Thyroid gland (tissue), 4 donors: ENCODE measurements at regions not wholly inside any gene's neighbourhood (a gene's known extent, or its start where the extent isn't known, plus 50 kb on each side); places are given as distances from the start of the nearest gene placed in this dataset.

Experiments used
- POLR2A ChIP-seq, 2 donors: fragments of 450-650 bp; IDR thresholded peaks; one replicate each; pipeline ENCODE4 v1.6.1; 2017; ENCODE audit warnings: antibody characterized with exemption in 2 of 2, mild to moderate bottlenecking in 2 of 2, moderate library complexity in 1 of 2
- TF ChIP-seq, protein P1 (sequence below), 6 experiments: fragments of 200-600 bp in 3 of 6; fragments of 450-650 bp in 3 of 6; sonication (generic) in 3 of 6; IDR thresholded peaks; one replicate each; pipeline ENCODE4 v1.5.1; 2016 to 2019; ENCODE audit warnings: antibody characterized with exemption in 6 of 6, mild to moderate bottlenecking in 2 of 6, inconsistent platforms in 1 of 6, moderate library complexity in 1 of 6

DNA sequence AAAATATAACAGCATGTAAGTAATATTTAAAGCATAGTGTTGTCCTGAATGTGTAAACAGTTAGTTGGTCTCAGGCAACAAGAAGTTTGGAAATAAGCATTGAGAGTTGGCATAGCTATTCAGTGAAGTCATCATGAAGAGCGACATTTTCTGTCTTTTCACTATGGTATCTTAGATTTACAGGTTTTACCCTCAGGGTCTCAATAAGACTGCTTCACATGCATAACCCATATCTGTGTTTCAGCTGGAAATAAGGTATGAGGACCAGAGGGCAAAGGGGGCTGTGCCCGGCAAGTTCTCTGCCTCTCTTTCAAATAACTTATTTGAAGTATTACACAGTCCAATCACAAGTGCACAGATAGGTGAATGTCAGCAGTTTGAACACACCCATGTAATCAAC is 290.2 kb upstream of the CNTN3 start:
- TF ChIP-seq, protein P1, sequence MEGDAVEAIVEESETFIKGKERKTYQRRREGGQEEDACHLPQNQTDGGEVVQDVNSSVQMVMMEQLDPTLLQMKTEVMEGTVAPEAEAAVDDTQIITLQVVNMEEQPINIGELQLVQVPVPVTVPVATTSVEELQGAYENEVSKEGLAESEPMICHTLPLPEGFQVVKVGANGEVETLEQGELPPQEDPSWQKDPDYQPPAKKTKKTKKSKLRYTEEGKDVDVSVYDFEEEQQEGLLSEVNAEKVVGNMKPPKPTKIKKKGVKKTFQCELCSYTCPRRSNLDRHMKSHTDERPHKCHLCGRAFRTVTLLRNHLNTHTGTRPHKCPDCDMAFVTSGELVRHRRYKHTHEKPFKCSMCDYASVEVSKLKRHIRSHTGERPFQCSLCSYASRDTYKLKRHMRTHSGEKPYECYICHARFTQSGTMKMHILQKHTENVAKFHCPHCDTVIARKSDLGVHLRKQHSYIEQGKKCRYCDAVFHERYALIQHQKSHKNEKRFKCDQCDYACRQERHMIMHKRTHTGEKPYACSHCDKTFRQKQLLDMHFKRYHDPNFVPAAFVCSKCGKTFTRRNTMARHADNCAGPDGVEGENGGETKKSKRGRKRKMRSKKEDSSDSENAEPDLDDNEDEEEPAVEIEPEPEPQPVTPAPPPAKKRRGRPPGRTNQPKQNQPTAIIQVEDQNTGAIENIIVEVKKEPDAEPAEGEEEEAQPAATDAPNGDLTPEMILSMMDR (IDR thresholded peaks at IDR 0.05) = no peak
- no peak for TF ChIP-seq POLR2A (IDR thresholded peaks at IDR 0.05)
